Activated B cell treated with CpG ODN at 0.5 μM for 24 hours (primary cell): ENCODE measurements at regions not wholly inside any gene's neighbourhood (a gene's known extent, or its start where the extent isn't known, plus 50 kb on each side); places are given as distances from the start of the nearest gene placed in this dataset.

Experiments used
- ATAC-seq: fragments of 200-7000 bp; cut with Tn5 transposase; one replicate; pipeline ENCODE4 v1.10.0; 2021; ENCODE audit warnings: low read depth, mild to moderate bottlenecking, moderate library complexity
- CTCF ChIA-PET: fragments of 350-600 bp; sonication (Branson Sonifier 250); formaldehyde crosslinking; loops from one replicate; lab custom pipeline; 2021; ENCODE audit warnings: antibody characterized with exemption; lab: Charles Lee
- POLR2A ChIA-PET: fragments of 350-600 bp; sonication (Branson Sonifier 250); formaldehyde crosslinking; loops from one replicate; lab custom pipeline; 2021; ENCODE audit warnings: antibody characterized with exemption; lab: Charles Lee
- DNase-seq: peaks from one replicate; pipeline ENCODE4 v3.0.0; 2022
- H3K27ac Mint-ChIP-seq: one replicate; pipeline ENCODE4 v1.8.0; 2020; ENCODE audit warnings: mixed read lengths
- H3K27me3 Mint-ChIP-seq: one replicate; pipeline ENCODE4 v1.8.0; 2021; ENCODE audit warnings: mixed read lengths
- H3K36me3 Mint-ChIP-seq: one replicate; pipeline ENCODE4 v1.8.0; 2021; ENCODE audit warnings: low read depth, mixed read lengths
- H3K4me1 Mint-ChIP-seq: one replicate; pipeline ENCODE4 v1.8.0; 2021; ENCODE audit warnings: mixed read lengths
- H3K4me3 Mint-ChIP-seq: one replicate; pipeline ENCODE4 v1.8.0; 2020; ENCODE audit warnings: mild to moderate bottlenecking, mixed read lengths
- H3K9me3 Mint-ChIP-seq: one replicate; pipeline ENCODE4 v1.8.0; 2020; ENCODE audit warnings: mixed read lengths
- intact Hi-C: fragments of 100-400 bp; cut with micrococcal nuclease; formaldehyde crosslinking; loops from one replicate; pipeline ENCODE4 v1.15.1; 2024
- TF ChIP-seq, protein P1 (sequence below): fragments of 200-600 bp; IDR thresholded peaks from one replicate; pipeline ENCODE4 v1.8.0; 2022; ENCODE audit warnings: antibody characterized with exemption, mild to moderate bottlenecking

DNA sequence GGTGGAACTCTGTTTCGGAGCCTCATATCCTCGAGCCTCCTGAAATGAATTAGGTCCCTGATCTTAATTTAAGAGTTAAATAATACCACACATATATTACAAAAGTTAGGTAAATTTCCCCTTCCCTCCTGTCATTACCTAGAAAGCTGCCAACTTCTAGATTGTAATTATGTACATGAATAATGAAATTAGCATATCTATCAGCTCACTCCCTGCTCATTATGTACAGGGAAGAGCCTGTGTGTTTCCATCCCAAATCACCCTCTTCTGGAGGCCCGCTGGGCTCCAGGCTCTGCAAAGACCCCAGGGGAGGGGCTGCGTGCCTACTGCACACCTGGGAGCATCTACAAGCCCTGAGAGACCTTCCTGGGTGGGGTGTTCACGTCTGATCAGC lies 384.1 kb downstream of the MN1 start:
- Mint-ChIP-seq H3K27me3 (peaks cover 13% of the 10 kb centered on the region), H3K27ac (no peak overlapping the region), H3K9me3 (peaks cover 4% of the 10 kb centered on the region), H3K4me3 (no peak overlapping the region), H3K4me1 (no peaks in the 10 kb centered on the region), H3K36me3 (no peaks in the 10 kb centered on the region)
- ChIA-PET POLR2A (no interaction called here), CTCF (no interaction called here)
- ATAC-seq (no peak), DNase-seq (no peak)
- intact Hi-C loops = no loop called here
- TF ChIP-seq, protein P1, sequence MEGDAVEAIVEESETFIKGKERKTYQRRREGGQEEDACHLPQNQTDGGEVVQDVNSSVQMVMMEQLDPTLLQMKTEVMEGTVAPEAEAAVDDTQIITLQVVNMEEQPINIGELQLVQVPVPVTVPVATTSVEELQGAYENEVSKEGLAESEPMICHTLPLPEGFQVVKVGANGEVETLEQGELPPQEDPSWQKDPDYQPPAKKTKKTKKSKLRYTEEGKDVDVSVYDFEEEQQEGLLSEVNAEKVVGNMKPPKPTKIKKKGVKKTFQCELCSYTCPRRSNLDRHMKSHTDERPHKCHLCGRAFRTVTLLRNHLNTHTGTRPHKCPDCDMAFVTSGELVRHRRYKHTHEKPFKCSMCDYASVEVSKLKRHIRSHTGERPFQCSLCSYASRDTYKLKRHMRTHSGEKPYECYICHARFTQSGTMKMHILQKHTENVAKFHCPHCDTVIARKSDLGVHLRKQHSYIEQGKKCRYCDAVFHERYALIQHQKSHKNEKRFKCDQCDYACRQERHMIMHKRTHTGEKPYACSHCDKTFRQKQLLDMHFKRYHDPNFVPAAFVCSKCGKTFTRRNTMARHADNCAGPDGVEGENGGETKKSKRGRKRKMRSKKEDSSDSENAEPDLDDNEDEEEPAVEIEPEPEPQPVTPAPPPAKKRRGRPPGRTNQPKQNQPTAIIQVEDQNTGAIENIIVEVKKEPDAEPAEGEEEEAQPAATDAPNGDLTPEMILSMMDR = no peak

DNA sequence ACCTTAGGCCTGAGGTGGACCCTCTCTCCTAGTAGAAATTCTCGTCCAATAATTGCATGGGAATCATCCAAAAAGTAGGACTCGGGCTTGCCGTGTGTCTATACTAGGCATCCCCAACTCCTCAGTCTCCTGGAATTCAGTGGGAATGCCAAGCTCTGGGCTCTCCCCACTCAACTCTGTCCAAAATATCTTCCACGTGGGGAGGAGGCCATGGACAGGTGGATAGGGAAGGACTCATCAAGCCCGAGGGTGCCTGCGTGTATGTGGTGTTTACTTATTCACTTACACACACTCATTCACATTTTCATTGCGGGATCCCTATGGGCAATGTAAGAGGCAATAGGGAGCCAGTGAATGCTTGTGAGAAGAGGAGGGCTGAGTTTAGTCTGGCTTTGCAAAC lies 383.3 kb downstream of the MN1 start:
- intact Hi-C loops = no loop called here
- peaks cover 6% of the 10 kb centered on the region for H3K9me3 Mint-ChIP-seq
- no peak for DNase-seq
- H3K36me3 Mint-ChIP-seq = no peaks in the 10 kb centered on the region
- ATAC-seq = no peak
- CTCF ChIA-PET = no interaction called here
- H3K4me1 Mint-ChIP-seq = no peaks in the 10 kb centered on the region
- no peak overlapping the region for H3K4me3 Mint-ChIP-seq
- POLR2A ChIA-PET = no interaction called here
- H3K27ac Mint-ChIP-seq = no peak overlapping the region
- TF ChIP-seq, protein P1 = no peak
- H3K27me3 Mint-ChIP-seq = peaks cover 13% of the 10 kb centered on the region

DNA sequence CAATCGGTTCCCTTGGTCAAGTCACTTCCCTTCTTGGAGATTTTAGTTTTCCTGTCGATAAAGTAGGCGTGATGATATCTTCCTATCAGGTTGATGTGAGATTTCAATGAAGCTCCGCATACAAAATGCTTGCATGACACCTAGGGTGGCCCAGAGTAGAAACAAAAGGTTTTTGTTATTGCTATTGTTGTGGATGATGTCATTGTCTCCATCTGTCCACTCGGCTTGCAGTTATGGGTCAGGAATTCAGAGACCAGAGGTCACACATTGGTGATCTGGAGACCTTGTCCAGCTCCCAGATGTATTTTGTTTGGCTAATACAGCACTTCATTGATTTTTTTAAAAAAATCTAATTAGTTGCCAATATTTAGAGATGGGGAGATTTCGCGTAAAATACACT lies 382.1 kb downstream of the MN1 start:
- no peak overlapping the region for H3K27ac Mint-ChIP-seq
- ChIA-PET CTCF (no interaction called here), POLR2A (no interaction called here)
- ATAC-seq (no peak), DNase-seq (no peak)
- H3K27me3 Mint-ChIP-seq = peaks cover 13% of the 10 kb centered on the region
- no peaks in the 10 kb centered on the region for H3K4me1 Mint-ChIP-seq
- TF ChIP-seq, protein P1 = no peak
- H3K9me3 Mint-ChIP-seq = peaks cover 6% of the 10 kb centered on the region
- intact Hi-C loops = no loop called here
- H3K36me3 Mint-ChIP-seq = no peaks in the 10 kb centered on the region
- no peak overlapping the region for H3K4me3 Mint-ChIP-seq

DNA sequence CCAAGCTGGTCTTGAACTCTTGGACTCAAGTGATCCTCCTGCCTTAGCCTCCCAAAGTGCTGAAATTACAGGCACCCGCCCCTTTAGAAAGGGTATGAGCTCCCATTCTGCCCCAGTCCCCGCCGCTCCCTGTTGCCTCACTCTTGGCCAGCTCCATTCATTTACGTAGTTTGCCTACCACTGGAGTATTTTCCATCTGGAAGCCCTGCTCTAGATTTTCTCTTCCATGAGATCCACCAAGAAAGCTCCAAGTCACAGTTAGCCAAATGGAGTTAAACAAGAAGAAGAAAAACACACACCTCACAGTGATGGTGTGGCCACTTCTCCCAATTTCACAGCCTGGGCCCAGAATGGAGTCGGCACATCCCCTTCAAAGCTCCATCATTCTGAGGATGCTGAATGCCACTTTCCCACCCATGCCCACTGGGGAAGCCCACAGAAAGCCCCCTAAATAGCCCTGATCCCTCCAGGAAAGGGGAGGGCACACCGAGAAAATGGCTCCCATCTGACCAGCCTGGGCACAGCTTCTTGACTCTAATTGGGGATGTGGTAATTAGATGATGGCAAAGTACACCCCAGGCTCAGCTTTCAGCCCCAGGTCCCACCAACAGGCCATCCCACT lies 381.2 kb downstream of the MN1 start:
- H3K27ac Mint-ChIP-seq = no peak overlapping the region
- H3K27me3 Mint-ChIP-seq = peaks cover 13% of the 10 kb centered on the region
- ChIA-PET POLR2A (no interaction called here), CTCF (no interaction called here)
- ATAC-seq (no peak), DNase-seq (no peak)
- peaks cover 6% of the 10 kb centered on the region for H3K9me3 Mint-ChIP-seq
- H3K4me3 Mint-ChIP-seq = no peak overlapping the region
- TF ChIP-seq, protein P1 = no peak
- intact Hi-C loops = no loop called here
- H3K36me3 Mint-ChIP-seq = no peaks in the 10 kb centered on the region
- no peaks in the 10 kb centered on the region for H3K4me1 Mint-ChIP-seq

DNA sequence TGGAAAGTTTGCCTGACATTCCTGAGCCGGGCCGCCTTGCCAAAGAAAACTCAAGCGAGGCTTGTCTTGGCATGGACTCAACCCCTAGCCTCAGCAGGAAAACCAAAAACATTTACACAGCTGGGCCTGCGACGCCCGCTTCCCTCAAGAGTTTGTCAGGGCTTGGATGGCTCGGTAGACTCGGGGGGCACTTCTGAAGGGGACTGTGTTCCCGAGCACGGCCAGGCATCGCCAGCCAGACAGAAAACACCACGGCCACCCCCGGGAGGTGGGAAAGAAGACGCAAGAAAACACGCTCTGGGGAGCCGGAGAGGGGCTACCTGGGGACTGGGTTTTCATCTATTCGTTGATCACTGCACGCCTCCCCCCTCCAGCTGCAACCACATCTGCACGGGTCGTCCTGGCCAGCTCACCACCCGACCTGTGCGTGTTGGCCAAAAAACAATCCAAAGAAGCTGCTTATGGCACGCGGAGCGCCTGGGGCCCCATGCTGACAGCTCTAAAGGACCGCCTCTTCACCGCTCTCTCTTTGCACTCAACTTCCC lies 380.7 kb downstream of the MN1 start:
- ChIA-PET POLR2A (no interaction called here), CTCF (no interaction called here)
- TF ChIP-seq, protein P1 = no peak
- intact Hi-C loops = no loop called here
- ATAC-seq (no peak), DNase-seq (no peak)
- H3K4me1 Mint-ChIP-seq = no peaks in the 10 kb centered on the region
- peaks cover 13% of the 10 kb centered on the region for H3K27me3 Mint-ChIP-seq
- no peak overlapping the region for H3K4me3 Mint-ChIP-seq
- no peak overlapping the region for H3K27ac Mint-ChIP-seq
- no peaks in the 10 kb centered on the region for H3K36me3 Mint-ChIP-seq
- H3K9me3 Mint-ChIP-seq = peaks cover 6% of the 10 kb centered on the region
